ENCODE measurements at regions not wholly inside any gene's neighbourhood (a gene's known extent, or its start where the extent isn't known, plus 50 kb on each side); places are given as distances from the start of the nearest gene placed in this dataset.

DNA sequence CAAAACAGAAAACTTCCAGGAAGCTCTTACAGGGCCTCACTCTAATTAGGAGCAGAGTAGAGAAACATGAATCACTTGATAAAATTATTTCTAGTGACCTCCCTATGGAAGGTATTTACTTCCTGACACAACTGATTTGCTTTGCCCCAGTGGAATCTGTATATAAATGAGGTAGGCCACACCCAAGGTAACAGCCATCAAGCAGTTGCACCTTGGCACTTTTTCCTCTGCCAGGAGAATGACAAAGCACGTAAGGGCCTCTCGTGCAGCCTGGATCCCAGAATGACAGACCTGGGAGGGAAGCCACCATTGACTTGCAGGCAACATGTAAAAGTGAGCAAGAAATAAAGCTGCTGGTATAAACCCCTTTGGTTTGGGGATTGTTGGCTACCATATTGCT is 620.0 kb upstream of the SLC39A10 start:
- TF ChIP-seq POLR2A (IDR thresholded peaks at IDR 0.05) = no peak
- no peak for TF ChIP-seq POLR2AphosphoS5 (IDR thresholded peaks at IDR 0.05)

Data from breast epithelium (tissue), 3 donors.